Activated naive CD4-positive, alpha-beta T cell treated with anti-CD3 and anti-CD28 coated beads, Interleukin-2, amount 50 U/mL, for 24 hours (primary cell): ENCODE measurements at regions not wholly inside any gene's neighbourhood (a gene's known extent, or its start where the extent isn't known, plus 50 kb on each side); places are given as distances from the start of the nearest gene placed in this dataset.

ENCODE experiments used
- H3K27ac Mint-ChIP-seq: one replicate; pipeline ENCODE4 v1.8.0; 2021; ENCODE audit warnings: mild to moderate bottlenecking, mixed read lengths
- H3K27me3 Mint-ChIP-seq: one replicate; pipeline ENCODE4 v1.8.0; 2021; ENCODE audit warnings: mixed read lengths
- H3K36me3 Mint-ChIP-seq: one replicate; pipeline ENCODE4 v1.8.0; 2021; ENCODE audit warnings: mixed read lengths
- H3K4me1 Mint-ChIP-seq: one replicate; pipeline ENCODE4 v1.8.0; 2021; ENCODE audit warnings: mixed read lengths
- H3K4me3 Mint-ChIP-seq: one replicate; pipeline ENCODE4 v1.8.0; 2021; ENCODE audit warnings: mild to moderate bottlenecking, mixed read lengths
- H3K9me3 Mint-ChIP-seq: one replicate; pipeline ENCODE4 v1.8.0; 2021; ENCODE audit warnings: mixed read lengths

DNA sequence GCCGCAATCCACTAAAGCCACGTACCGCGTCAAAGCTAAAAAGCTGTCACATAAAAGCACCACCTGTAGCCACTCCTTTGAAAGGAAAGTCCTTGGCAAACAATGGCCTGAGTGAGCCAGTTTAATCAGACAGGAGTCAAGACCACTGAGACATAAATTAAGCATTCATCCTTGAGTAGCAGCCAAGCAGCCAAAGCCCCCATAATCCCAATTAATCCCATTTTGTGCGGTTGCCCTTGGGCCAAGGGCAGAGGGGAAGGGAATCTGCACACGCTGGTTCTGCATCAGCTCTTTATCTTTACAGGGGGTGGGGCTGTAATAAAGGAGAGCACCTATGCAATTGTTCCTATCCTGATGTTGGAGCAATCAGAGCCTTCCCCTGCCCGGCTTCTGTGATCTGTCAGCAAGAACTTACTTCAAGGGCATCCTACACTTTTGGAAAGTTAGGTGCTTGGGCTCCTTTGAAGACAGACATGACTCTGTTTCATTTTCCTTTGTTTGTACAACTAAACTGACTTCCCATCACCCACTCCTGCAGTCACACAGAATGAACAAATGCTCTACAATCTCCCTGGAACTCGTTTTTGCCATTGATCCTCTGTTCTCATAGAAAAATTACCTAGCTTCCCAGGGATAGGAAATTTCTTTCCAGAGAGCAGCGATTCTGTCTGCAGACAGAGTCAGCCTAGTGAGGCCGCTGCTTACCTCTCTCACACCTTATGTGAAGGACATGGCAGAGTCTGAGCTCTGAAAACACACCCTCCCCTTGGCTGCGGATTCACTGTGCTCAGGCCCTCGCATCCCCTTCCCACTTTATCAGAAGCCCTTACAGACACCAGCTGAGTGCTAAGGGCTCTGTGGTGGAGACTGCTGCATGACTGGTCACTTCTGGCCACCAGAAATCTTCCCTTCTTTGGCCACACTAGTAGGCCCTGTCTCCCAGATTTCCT lies 116.2 kb upstream of the TBCA start:
- peaks cover 4% of the 10 kb centered on the region for H3K4me1 Mint-ChIP-seq
- no peak overlapping the region for H3K4me3 Mint-ChIP-seq
- no peaks in the 10 kb centered on the region for H3K27me3 Mint-ChIP-seq
- peak overlapping the region; percentile 62 for H3K27ac Mint-ChIP-seq
- no peaks in the 10 kb centered on the region for H3K9me3 Mint-ChIP-seq
- no peaks in the 10 kb centered on the region for H3K36me3 Mint-ChIP-seq

DNA sequence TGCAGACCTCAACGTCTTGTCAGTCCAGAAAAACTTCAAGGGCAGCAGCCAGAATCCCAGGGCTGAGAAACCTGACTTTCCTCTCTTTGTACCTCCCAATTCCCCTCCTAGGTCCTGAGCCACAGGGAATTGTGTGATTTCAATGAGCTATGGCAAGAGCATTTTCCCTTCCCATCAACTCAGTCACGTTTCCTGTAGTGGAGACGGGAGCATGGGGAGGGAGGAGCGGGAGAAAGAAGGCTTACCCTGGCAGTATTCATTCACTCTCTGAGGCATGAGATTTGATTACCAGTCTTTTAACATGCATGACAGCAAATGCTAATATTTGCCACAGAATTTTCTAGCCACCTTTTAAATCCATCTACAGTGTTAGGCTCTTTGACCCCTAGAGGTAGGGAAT lies 109.4 kb upstream of the TBCA start:
- Mint-ChIP-seq H3K4me3 (no peak overlapping the region), H3K4me1 (peaks cover 8% of the 10 kb centered on the region), H3K9me3 (no peaks in the 10 kb centered on the region), H3K36me3 (no peaks in the 10 kb centered on the region), H3K27me3 (peaks cover 11% of the 10 kb centered on the region), H3K27ac (no peak overlapping the region)

DNA sequence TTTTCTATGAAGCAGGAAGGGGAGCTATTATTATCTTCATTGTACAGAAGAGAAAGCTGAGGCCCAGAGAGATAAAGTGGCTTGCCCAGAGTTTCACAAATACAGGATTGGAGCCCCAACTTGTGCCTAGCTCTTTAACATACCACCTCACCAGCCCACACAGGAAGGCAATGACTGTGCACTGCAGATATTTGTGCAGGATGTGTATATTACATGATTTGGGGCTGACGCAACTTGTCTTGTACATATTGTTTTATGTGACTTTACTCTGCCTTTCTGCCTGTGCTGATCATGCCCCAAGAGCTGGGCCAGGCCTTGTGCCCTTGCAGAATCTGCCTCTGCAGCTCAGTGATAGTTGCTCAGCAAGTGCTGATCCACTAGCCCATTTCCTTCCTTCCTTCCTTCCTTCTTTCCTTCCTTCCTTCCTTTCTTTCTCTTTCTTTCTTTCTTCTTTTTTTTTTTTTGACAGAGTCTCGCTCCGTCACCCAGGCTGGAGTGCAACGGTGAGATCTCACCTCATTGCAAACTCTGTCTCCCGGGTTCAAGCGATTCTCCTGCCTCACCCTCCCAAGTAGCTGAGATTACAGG lies 106.6 kb upstream of the TBCA start:
- Mint-ChIP-seq H3K4me3 (no peak overlapping the region), H3K36me3 (no peaks in the 10 kb centered on the region), H3K9me3 (no peaks in the 10 kb centered on the region), H3K27ac (no peak overlapping the region), H3K27me3 (peaks cover 11% of the 10 kb centered on the region), H3K4me1 (peaks cover 8% of the 10 kb centered on the region)

DNA sequence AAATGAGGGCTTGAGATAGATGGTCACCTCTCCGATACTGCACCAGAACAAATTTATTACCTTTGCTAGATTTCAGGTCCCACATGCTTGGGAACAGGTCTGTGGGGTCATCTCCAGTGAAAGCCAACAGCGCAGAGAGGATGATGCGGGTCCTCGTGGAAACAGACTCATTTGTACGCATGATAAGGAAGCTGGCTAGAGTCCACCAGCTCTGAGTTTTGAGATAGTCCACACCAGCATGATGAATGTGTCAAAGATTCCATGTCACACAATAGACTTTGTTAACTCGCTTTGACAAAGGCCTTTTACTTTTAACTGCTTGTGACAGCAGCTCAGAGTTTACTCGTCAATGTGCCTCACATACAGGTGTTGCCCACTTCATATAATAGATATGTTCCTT lies 105.4 kb upstream of the TBCA start:
- H3K36me3 Mint-ChIP-seq, result no peaks in the 10 kb centered on the region
- no peak overlapping the region for H3K27ac Mint-ChIP-seq
- H3K4me1 Mint-ChIP-seq, result peaks cover 8% of the 10 kb centered on the region
- no peaks in the 10 kb centered on the region for H3K9me3 Mint-ChIP-seq
- no peak overlapping the region for H3K4me3 Mint-ChIP-seq
- peaks cover 11% of the 10 kb centered on the region for H3K27me3 Mint-ChIP-seq

DNA sequence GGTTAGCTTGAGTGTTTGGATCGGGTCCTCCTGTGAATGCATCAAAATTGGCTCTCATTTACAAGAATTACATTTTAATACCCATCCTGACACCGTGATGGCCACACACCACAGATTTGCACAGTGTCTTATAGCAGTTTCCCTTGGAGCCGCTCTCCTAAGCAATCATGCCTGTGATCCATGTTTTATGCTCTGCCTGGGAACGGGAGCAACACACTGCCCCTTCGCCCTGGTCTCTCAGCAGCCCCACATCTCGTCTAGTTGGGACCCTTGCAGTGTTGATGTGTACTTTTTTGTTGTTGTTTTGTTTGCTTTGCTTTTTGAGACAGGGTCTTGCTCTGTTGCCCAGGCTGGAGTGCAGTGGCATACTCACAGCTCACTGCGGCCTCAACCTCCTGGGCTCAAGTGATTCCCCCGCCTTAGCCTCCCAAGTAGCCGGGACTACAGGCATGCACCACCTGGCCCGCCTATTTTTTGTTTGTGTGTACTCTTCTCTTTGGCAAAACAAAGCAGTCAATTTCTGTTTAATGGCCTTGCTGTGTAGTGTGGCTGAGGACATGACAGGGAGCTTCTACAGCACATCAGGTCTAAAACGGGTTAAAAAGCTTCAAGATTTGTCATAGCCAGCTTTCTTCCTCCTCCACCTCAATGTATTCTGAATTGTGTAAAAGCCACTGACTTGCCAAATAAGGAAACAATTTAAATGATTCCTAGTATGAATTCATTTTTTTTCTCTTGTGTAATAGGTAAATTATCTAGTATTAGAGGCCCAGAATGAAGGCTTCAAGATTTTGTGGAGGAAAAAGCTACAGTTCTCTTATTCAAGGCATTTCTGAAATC lies 101.6 kb upstream of the TBCA start:
- H3K4me1 Mint-ChIP-seq, result no peaks in the 10 kb centered on the region
- no peak overlapping the region for H3K4me3 Mint-ChIP-seq
- H3K36me3 Mint-ChIP-seq, result no peaks in the 10 kb centered on the region
- H3K9me3 Mint-ChIP-seq, result no peaks in the 10 kb centered on the region
- H3K27me3 Mint-ChIP-seq, result no peaks in the 10 kb centered on the region
- H3K27ac Mint-ChIP-seq, result no peak overlapping the region

DNA sequence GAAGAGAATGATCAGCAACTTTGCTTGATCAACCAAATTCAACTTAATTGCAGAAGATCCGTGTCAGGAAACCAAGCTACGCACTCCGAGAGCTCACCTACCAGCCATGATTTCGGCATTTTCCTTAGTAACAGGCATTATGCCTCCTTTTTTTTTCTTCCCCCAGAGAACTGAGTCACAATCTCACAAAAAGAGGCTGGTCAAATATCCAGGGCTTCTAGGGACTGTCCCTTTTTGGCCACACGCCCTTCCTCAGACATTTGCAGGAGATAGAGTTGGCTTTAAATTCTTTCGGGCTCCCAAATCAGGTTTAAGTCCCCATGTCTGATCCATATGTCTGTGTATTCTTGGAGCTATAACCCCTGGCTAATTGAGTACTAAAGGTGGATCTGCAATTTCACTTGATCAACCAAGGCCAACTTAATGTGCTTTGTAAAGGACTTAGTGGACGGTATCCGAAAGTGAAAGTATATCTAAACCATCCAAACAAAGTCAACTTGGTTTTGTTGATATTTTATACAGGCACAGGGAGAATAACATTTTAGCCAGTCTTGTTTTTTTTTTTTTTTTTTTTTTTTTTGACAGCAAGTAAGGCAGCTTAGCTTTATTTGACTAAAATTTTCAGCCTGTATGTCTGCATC lies 100.8 kb upstream of the TBCA start:
- H3K36me3 Mint-ChIP-seq, result no peaks in the 10 kb centered on the region
- no peak overlapping the region for H3K4me3 Mint-ChIP-seq
- no peaks in the 10 kb centered on the region for H3K27me3 Mint-ChIP-seq
- no peaks in the 10 kb centered on the region for H3K4me1 Mint-ChIP-seq
- H3K27ac Mint-ChIP-seq, result no peak overlapping the region
- H3K9me3 Mint-ChIP-seq, result no peaks in the 10 kb centered on the region

DNA sequence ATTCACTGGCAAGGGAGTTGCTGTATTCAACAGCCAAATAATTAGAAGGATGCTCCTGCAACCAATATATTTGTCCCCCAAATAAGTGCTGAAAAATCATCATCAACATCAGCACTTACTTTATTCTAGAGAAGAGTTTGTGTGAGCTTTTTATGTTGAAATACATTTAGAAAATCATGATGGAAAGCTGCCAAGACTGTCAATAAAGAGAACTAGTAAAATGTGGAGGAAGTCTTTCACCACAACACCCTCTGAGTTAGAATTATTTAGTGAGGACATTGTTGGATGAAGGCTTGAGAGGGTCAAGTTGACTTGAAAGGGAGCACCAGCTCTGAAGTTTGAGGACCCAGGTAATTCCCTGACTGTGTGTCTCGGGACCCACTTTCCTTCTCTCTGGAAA lies 100.2 kb upstream of the TBCA start:
- Mint-ChIP-seq H3K27ac (no peak overlapping the region), H3K27me3 (no peaks in the 10 kb centered on the region), H3K36me3 (no peaks in the 10 kb centered on the region), H3K4me1 (no peaks in the 10 kb centered on the region), H3K4me3 (no peak overlapping the region), H3K9me3 (no peaks in the 10 kb centered on the region)

DNA sequence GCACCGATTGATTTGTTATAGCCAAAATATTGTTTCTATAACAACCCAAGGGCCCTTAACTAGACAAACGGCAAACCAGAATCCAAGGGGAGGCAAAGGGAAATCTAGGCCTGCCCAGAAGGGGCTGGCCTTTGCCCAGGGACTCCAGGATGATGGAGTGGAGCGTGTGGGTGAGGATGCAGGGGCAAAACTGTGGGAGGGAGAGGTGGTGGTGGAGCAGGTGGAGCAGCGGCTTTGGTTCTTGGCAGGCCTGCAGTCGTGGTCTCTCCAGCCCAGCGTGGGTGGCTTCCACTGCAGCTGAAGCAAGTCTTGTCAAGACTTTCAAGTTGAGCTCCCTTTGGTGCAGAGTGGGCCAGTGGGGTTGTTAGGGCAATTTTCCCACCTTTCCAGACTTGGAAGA lies 98.6 kb upstream of the TBCA start:
- Mint-ChIP-seq H3K4me1 (no peaks in the 10 kb centered on the region), H3K27me3 (no peaks in the 10 kb centered on the region), H3K4me3 (no peak overlapping the region), H3K36me3 (no peaks in the 10 kb centered on the region), H3K9me3 (no peaks in the 10 kb centered on the region), H3K27ac (no peak overlapping the region)

DNA sequence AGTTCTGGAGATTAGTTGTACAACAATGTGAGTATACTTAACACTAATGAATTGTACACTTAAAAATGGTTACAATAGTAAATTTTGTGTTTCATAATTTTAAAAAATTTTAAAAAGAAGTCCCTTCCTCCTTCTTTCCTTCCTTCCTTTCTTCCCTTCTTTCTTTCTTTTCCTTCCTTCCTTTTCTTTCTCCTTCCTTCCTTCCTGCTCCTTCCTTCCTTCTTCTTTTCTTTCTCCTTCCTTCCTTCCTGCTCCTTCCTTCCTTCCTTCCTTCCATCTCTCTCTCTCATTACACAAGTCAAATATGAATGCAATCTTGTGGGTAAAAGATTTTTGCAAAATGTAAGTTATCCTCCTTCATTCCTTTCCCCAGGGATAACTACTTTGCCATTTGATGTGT lies 97.1 kb upstream of the TBCA start:
- no peak overlapping the region for H3K4me3 Mint-ChIP-seq
- no peaks in the 10 kb centered on the region for H3K27me3 Mint-ChIP-seq
- H3K36me3 Mint-ChIP-seq, result no peaks in the 10 kb centered on the region
- H3K4me1 Mint-ChIP-seq, result no peaks in the 10 kb centered on the region
- H3K9me3 Mint-ChIP-seq, result no peaks in the 10 kb centered on the region
- H3K27ac Mint-ChIP-seq, result no peak overlapping the region

DNA sequence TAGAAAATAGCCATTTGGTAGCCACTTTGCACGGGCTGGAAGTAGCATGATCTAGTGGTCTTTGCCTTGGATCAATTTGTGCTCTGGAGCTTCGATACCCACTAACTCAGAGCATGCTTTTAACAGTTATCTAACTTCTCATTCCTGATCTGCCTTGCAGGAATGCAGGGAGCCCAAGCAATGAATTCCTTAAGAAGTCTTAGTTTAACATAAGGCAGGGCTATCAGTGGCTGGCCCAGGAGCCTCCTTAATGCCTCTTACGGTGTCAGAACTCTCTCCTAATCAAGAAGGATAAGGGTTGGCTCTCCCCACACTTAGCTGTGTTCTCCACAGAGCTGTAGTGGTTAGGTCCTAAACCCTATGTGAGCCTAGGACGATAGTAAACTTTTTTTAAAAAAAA lies 95.8 kb upstream of the TBCA start:
- H3K27me3 Mint-ChIP-seq, result no peaks in the 10 kb centered on the region
- H3K27ac Mint-ChIP-seq, result no peak overlapping the region
- no peaks in the 10 kb centered on the region for H3K9me3 Mint-ChIP-seq
- no peak overlapping the region for H3K4me3 Mint-ChIP-seq
- H3K36me3 Mint-ChIP-seq, result no peaks in the 10 kb centered on the region
- H3K4me1 Mint-ChIP-seq, result no peaks in the 10 kb centered on the region

DNA sequence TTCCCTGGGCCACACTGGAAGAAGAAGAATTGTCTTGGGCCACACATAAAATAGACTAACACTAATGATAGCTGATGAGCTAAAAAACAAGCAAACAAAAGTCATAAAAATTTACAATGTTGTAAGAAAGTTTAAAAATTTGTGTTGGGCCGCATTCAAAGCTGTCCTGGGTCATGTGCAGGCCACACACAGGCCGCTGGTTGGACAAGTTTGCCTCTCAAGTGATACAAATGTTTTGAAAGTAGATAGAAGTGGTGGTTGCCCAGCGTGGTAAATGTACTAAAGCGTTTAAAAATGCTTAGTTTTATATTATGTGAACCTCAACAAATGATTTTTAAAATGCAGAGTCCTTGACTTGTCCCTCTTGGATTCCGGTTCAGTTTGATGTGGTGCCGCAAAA lies 94.9 kb upstream of the TBCA start:
- H3K4me3 Mint-ChIP-seq, result no peak overlapping the region
- no peaks in the 10 kb centered on the region for H3K9me3 Mint-ChIP-seq
- H3K27me3 Mint-ChIP-seq, result no peaks in the 10 kb centered on the region
- no peak overlapping the region for H3K27ac Mint-ChIP-seq
- H3K36me3 Mint-ChIP-seq, result no peaks in the 10 kb centered on the region
- no peaks in the 10 kb centered on the region for H3K4me1 Mint-ChIP-seq

DNA sequence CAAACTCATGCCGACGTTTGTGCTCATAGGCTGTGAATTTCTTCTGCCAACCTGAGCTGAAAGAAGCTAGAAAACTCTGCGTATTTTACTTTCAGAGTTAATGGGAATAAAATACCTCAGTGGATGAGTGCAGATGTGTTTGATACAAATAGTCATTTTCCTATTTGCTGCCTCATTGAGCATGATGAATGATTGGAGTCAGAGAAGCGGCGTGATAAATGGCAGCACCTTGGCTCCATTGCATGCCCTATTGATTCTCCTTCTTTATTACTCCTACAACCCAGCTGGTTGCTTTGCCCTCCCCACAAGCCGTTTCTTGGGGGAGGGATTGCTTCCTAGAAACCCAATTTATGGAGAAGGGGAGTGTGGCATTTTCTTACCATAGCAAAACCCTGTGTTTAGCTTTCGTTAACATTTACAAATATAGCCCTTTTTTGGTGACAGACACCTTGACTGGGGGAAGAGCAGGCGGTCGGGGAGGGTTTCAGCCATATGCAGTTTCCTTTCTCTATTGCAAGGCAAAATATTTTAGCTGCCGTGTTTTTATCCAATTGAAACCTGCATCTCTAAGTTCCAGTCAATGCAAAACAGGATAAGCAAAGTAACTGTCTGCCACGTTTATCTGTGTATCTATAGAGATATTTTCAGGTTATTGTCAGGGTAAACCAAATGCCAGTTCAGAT lies 93.1 kb upstream of the TBCA start:
- H3K36me3 Mint-ChIP-seq, result no peaks in the 10 kb centered on the region

DNA sequence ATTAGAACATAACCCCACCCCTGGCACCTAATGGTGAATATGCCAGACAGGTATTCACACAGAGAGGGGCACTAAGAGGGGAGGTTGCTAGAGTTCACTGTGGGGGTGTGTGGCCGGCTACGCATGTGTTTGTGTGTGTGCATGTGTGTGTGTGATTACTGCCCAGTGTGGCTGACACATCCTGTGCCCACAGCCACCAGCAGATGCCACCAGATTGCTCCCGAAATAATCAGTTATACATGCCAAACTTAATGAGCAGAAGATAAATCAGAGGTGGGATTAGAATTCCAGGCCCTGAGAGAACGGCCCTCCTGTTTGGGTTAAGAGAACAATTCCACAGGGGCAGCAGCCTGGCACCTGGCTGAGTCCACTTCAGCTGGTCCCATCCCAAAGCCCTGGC lies 91.8 kb upstream of the TBCA start:
- Mint-ChIP-seq H3K27ac (no peak overlapping the region), H3K4me1 (no peaks in the 10 kb centered on the region), H3K27me3 (no peaks in the 10 kb centered on the region), H3K9me3 (no peaks in the 10 kb centered on the region), H3K36me3 (no peaks in the 10 kb centered on the region), H3K4me3 (no peak overlapping the region)

More for the DNA sequence above, 93.1 kb upstream of the TBCA start:
- Mint-ChIP-seq H3K4me3 (no peak overlapping the region), H3K9me3 (no peaks in the 10 kb centered on the region), H3K27ac (no peak overlapping the region), H3K4me1 (no peaks in the 10 kb centered on the region), H3K27me3 (no peaks in the 10 kb centered on the region)

DNA sequence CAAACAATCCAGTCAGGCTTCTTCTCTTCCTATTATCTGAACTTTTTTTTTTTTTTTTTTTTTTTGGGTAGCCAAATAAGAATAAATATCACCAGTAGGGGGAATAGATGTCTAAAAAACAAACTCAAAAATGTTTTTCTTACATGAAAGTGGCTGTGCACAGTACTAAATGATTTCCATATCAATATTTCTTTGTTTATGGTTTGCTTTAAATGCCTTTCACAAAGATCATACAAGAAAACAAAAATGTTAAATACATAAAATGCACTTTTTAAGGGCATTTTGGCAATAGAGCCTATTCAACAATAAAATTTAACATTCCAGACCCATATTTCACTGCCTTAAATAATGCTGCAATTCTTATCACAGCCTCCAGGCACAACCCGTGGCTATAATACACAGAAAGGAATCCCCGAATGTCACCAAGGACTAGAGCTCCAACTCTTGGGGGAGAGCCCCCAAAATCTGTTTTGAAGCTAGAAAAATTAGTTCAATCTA lies 91.1 kb upstream of the TBCA start:
- Mint-ChIP-seq H3K4me3 (no peak overlapping the region), H3K27ac (no peak overlapping the region), H3K36me3 (no peaks in the 10 kb centered on the region), H3K27me3 (no peaks in the 10 kb centered on the region), H3K9me3 (no peaks in the 10 kb centered on the region), H3K4me1 (no peaks in the 10 kb centered on the region)

DNA sequence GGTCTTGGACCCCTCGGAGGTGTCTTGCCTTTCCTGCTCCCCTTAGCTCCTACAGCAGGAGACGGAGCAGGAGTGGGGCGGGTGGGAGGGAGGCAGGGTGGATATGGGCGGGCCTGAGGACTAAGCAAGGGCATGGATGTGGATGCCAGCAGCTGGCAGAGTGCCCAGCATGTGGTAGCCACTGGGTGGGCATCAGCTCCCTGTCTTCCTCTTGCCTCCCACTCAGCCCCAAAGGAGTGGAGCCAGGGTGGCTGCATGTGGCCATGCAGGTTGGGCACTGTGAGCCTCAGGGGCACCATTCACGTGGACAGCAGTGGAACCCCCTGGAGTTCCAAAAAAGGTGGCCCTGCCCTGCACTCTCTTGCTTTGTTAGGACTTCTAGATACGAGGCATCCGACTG lies 90.1 kb upstream of the TBCA start:
- H3K4me1 Mint-ChIP-seq, result no peaks in the 10 kb centered on the region
- H3K27ac Mint-ChIP-seq, result no peak overlapping the region
- no peaks in the 10 kb centered on the region for H3K36me3 Mint-ChIP-seq
- no peaks in the 10 kb centered on the region for H3K9me3 Mint-ChIP-seq
- no peaks in the 10 kb centered on the region for H3K27me3 Mint-ChIP-seq
- no peak overlapping the region for H3K4me3 Mint-ChIP-seq
